SK-N-SH (cell line): ENCODE measurements at regions not wholly inside any gene's neighbourhood (a gene's known extent, or its start where the extent isn't known, plus 50 kb on each side); places are given as distances from the start of the nearest gene placed in this dataset.

Experiments used
- CTCF ChIA-PET: fragments of 300-600, 350-600 bp; formaldehyde crosslinking; extraction: SDS; loops from one replicate; lab custom pipeline; 2021; lab: Yijun Ruan, JAX
- POLR2A ChIA-PET: fragments of 350-600 bp; sonication (Branson Sonifier 250); formaldehyde crosslinking; extraction: SDS; loops from one replicate; lab custom pipeline; 2020; ENCODE audit warnings: antibody characterized with exemption, inconsistent platforms; lab: Yijun Ruan, JAX
- DNase-seq: peaks from one replicate; pipeline ENCODE4 v3.0.0; 2012
- H2AFZ ChIP-seq: fragments of 200-600 bp; sonication (generic); 2 replicates; pipeline ENCODE4 v1.8.1; 2016; ENCODE audit warnings: antibody characterized with exemption, mild to moderate bottlenecking, low read depth
- H3F3A ChIP-seq: fragments of 200-600 bp; sonication (generic); replicated peaks from 2 replicates; pipeline ENCODE3; 2016; ENCODE audit warnings: antibody characterized with exemption, mild to moderate bottlenecking; ENCODE audit not compliant: insufficient read depth
- H3K27ac ChIP-seq, 2 experiments: fragments of 200-500 bp in 1 of 2; fragments of 200-600 bp in 1 of 2; sonication (Bioruptor generic) in 1 of 2; sonication (generic), shearing (Covaris generic) in 1 of 2; 2 replicates each; pipeline versions ENCODE4 v1.5.1 to v1.6.1; 2014 to 2016; ENCODE audit warnings: low read depth in 2 of 2, inconsistent platforms in 1 of 2, low read length in 1 of 2, mild to moderate bottlenecking in 1 of 2, mixed read lengths in 1 of 2
- H3K27me3 ChIP-seq: fragments of 200-600 bp; sonication (generic), shearing (Covaris generic); 2 replicates; pipeline ENCODE4 v1.6.1; 2016; ENCODE audit warnings: mixed run types; ENCODE audit not compliant: insufficient read depth
- H3K36me3 ChIP-seq, 2 experiments: fragments of 200-500 bp in 1 of 2; fragments of 200-600 bp in 1 of 2; sonication (Bioruptor generic) in 1 of 2; sonication (generic) in 1 of 2; replicated peaks in 1 of 2; 2 replicates each; pipeline versions ENCODE3 to v1.5.1; 2014 to 2016; ENCODE audit warnings: low read length in 1 of 2, mild to moderate bottlenecking in 1 of 2; ENCODE audit not compliant: insufficient read depth in 2 of 2, control insufficient read depth in 1 of 2
- H3K4me1 ChIP-seq, 2 experiments: fragments of 200-500 bp in 1 of 2; fragments of 200-600 bp in 1 of 2; sonication (Bioruptor generic) in 1 of 2; sonication (generic), shearing (Covaris generic) in 1 of 2; 2 replicates each; pipeline versions ENCODE4 v1.5.1 to v1.6.1; 2014 to 2016; ENCODE audit warnings: low read depth in 1 of 2, low read length in 1 of 2, mixed run types in 1 of 2; ENCODE audit not compliant: insufficient read depth in 2 of 2, control insufficient read depth in 1 of 2
- H3K4me2 ChIP-seq: fragments of 200-600 bp; sonication (generic), shearing (Covaris generic); 2 replicates; pipeline ENCODE4 v1.6.1; 2017; ENCODE audit warnings: mixed run types
- H3K4me3 ChIP-seq, 2 experiments: fragments of 200-500 bp in 1 of 2; fragments of 200-600 bp in 1 of 2; sonication (Bioruptor generic) in 1 of 2; sonication (generic), shearing (Covaris generic) in 1 of 2; 2 replicates each; pipeline versions ENCODE4 v1.5.1 to v1.8.1; 2014 to 2016; ENCODE audit warnings: low read depth in 2 of 2, inconsistent platforms in 1 of 2, low read length in 1 of 2, mild to moderate bottlenecking in 1 of 2, mixed read lengths in 1 of 2, moderate library complexity in 1 of 2
- H3K79me2 ChIP-seq: fragments of 200-600 bp; sonication (generic); 2 replicates; pipeline ENCODE4 v1.8.1; 2017; ENCODE audit warnings: mild to moderate bottlenecking; ENCODE audit not compliant: insufficient read depth
- H3K9ac ChIP-seq: fragments of 200-600 bp; sonication (generic); 2 replicates; pipeline ENCODE4 v1.6.1; 2017; ENCODE audit warnings: mixed run types
- H3K9me2 ChIP-seq: fragments of 200-600 bp; sonication (generic); 2 replicates; pipeline ENCODE4 v1.6.1; 2017; ENCODE audit warnings: mixed run types
- H3K9me3 ChIP-seq: fragments of 200-600 bp; sonication (generic); 2 replicates; pipeline ENCODE4 v1.6.1; 2017; ENCODE audit warnings: mixed run types, mild to moderate bottlenecking, moderate library complexity
- H4K20me1 ChIP-seq: fragments of 200-600 bp; sonication (generic); 2 replicates; pipeline ENCODE4 v1.6.1; 2017; ENCODE audit warnings: mild to moderate bottlenecking, mixed run types; ENCODE audit not compliant: insufficient read depth
- CHD2 ChIP-seq: fragments of 150-350 bp; IDR thresholded peaks from 2 replicates; pipeline ENCODE4 v1.6.1; 2018; ENCODE audit warnings: low read length; ENCODE audit not compliant: partially characterized antibody
- ELF1 ChIP-seq: IDR thresholded peaks from 2 replicates; pipeline ENCODE4 v1.4.0; 2012
- EP300 ChIP-seq, 2 experiments: IDR thresholded peaks; 2 replicates each; pipeline versions ENCODE4 v1.4.0 to v1.6.1; 2012; ENCODE audit warnings: borderline replicate concordance in 1 of 2, low read depth in 1 of 2, low read length in 1 of 2
- EZH2phosphoT487 ChIP-seq: fragments of 200-600 bp; sonication (generic); IDR thresholded peaks from 2 replicates; pipeline ENCODE4 v1.6.1; 2017; ENCODE audit warnings: low read depth, mixed run types, mild to moderate bottlenecking, antibody characterized with exemption, moderate library complexity, borderline replicate concordance
- FOSL2 ChIP-seq: IDR thresholded peaks from 2 replicates; pipeline ENCODE4 v1.4.0; 2012; ENCODE audit warnings: low read depth, mild to moderate bottlenecking, moderate library complexity, borderline replicate concordance
- FOXJ3 ChIP-seq: sonication (generic); formaldehyde crosslinking; IDR thresholded peaks from 2 replicates; pipeline ENCODE4 v1.5.1; 2020; ENCODE audit warnings: mild to moderate bottlenecking, missing genetic modification reagents
- FOXM1 ChIP-seq: IDR thresholded peaks from 2 replicates; pipeline ENCODE4 v1.4.0; 2012; ENCODE audit warnings: low read depth, mild to moderate bottlenecking
- GABPA ChIP-seq: IDR thresholded peaks from 2 replicates; pipeline ENCODE4 v1.4.0; 2012; ENCODE audit warnings: low read depth, mild to moderate bottlenecking
- GATA2 ChIP-seq: sonication (generic); formaldehyde crosslinking; IDR thresholded peaks from 2 replicates; pipeline ENCODE4 v1.5.0; 2020; ENCODE audit warnings: mild to moderate bottlenecking, missing genetic modification reagents
- IRF3 ChIP-seq: fragments of 150-350 bp; IDR thresholded peaks from 2 replicates; pipeline ENCODE4 v1.6.1; 2016; ENCODE audit warnings: mild to moderate bottlenecking, low read depth, low read length
- JUND ChIP-seq: IDR thresholded peaks from 2 replicates; pipeline ENCODE4 v1.4.0; 2012
- MAX ChIP-seq: IDR thresholded peaks from 2 replicates; pipeline ENCODE4 v1.4.0; 2012; ENCODE audit warnings: low read depth
- NFIC ChIP-seq: IDR thresholded peaks from 2 replicates; pipeline ENCODE4 v1.4.0; 2012; ENCODE audit warnings: borderline replicate concordance
- NRF1 ChIP-seq: IDR thresholded peaks from 2 replicates; pipeline ENCODE4 v1.6.1; 2012; ENCODE audit warnings: low read depth, mild to moderate bottlenecking, low read length
- RAD21 ChIP-seq: IDR thresholded peaks from 2 replicates; pipeline ENCODE4 v1.6.1; 2012; ENCODE audit warnings: mild to moderate bottlenecking, low read length
- RFX5 ChIP-seq: IDR thresholded peaks from 2 replicates; pipeline ENCODE4 v1.6.1; 2012; ENCODE audit warnings: mild to moderate bottlenecking, improper control_type of control experiment, low read length
- USF1 ChIP-seq: IDR thresholded peaks from 2 replicates; pipeline ENCODE4 v1.4.0; 2012; ENCODE audit warnings: low read depth, borderline replicate concordance
- USF2 ChIP-seq: fragments of 150-350 bp; IDR thresholded peaks from 2 replicates; pipeline ENCODE4 v1.6.1; 2017; ENCODE audit warnings: antibody characterized with exemption, low read length, low read depth, borderline replicate concordance
- YY1 ChIP-seq: IDR thresholded peaks from 2 replicates; pipeline ENCODE4 v1.4.0; 2012; ENCODE audit warnings: low read depth, mild to moderate bottlenecking
- WGBS: methylation state at CpG from one replicate; pipeline ENCODE4 v1.1.6; 2017; ENCODE audit warnings: low lambda C conversion rate; 5-methylcytosine and 5-hydroxymethylcytosine counted together

- no peak for DNase-seq
- no peaks in the 10 kb centered on the region for H3K79me2 ChIP-seq
- ChIA-PET POLR2A (no interaction called here), CTCF (interaction anchor here (1.7 kb wide), 1 partner anchor 32 kb away, joined by 5 read pairs; no protein-coding TSS in a partner anchor)
- WGBS: 51% methylated on average over 4 of the region's 4 CpGs
- H3K4me1 ChIP-seq: no peaks in the 10 kb centered on the region
- H3K36me3 ChIP-seq: no peaks in the 10 kb centered on the region
- no peaks in the 10 kb centered on the region for H4K20me1 ChIP-seq
- no peak overlapping the region for H3K27ac ChIP-seq
- H3K9me3 ChIP-seq: no peaks in the 10 kb centered on the region
- H3F3A ChIP-seq: no peaks in the 10 kb centered on the region
- TF ChIP-seq RAD21: no peak
- no peak for TF ChIP-seq JUND
- TF ChIP-seq FOSL2: no peak
- no peak for TF ChIP-seq RFX5
- TF ChIP-seq YY1: no peak
- no peak for TF ChIP-seq EP300 (IDR thresholded peaks at IDR 0.05; ENCODE audit: borderline replicate concordance in 1 of 2, low read depth in 1 of 2, low read length in 1 of 2)
- TF ChIP-seq USF1: no peak
- no peak for TF ChIP-seq NFIC
- TF ChIP-seq NRF1: no peak
- no peak for TF ChIP-seq IRF3
- no peak for TF ChIP-seq FOXJ3 (CRISPR knock-in tag)
- no peak for TF ChIP-seq GABPA
- TF ChIP-seq ELF1: no peak
- no peak for TF ChIP-seq CHD2
- TF ChIP-seq EZH2phosphoT487: no peak
- no peak for TF ChIP-seq MAX
- no peak for TF ChIP-seq FOXM1
- no peak for TF ChIP-seq GATA2 (CRISPR knock-in tag)
- no peak for TF ChIP-seq USF2
- no peak overlapping the region for H3K4me2 ChIP-seq
- H3K27me3 ChIP-seq: no peaks in the 10 kb centered on the region
- no peaks in the 10 kb centered on the region for H3K9me2 ChIP-seq
- no peak overlapping the region for H2AFZ ChIP-seq
- no peak overlapping the region for H3K4me3 ChIP-seq
- no peak overlapping the region for H3K9ac ChIP-seq
Measured at GRCh38 chr5:171574376-171574775, 154.9 kb downstream of the FGF18 start.
